ENCODE measurements at regions not wholly inside any gene's neighbourhood (a gene's known extent, or its start where the extent isn't known, plus 50 kb on each side); places are given as distances from the start of the nearest gene placed in this dataset.
"Not testable (repeated sequence)": the region's sequence is repeated elsewhere in the genome, so short reads cannot be mapped to it uniquely, and the experiment has no call there.

- DNase-seq: no peak
These were observed 160.0 kb downstream of the OSR1 start for GRCh38 chr2:19198381-19198780.

- DNase-seq: no peak
These were observed 162.8 kb downstream of the OSR1 start for GRCh38 chr2:19195661-19196060.

- DNase-seq: no peak
These were observed 169.0 kb downstream of the OSR1 start for GRCh38 chr2:19189391-19189790.

- DNase-seq: no peak
These were observed 171.0 kb downstream of the OSR1 start for GRCh38 chr2:19187323-19188020.

- DNase-seq: no peak
These were observed 173.3 kb downstream of the OSR1 start for GRCh38 chr2:19185086-19185485.

GRCh38 chr2:19178175-19178574 lies 180.2 kb downstream of the OSR1 start:
- no peak for DNase-seq

GRCh38 chr2:19176977-19177376 lies 181.4 kb downstream of the OSR1 start:
- no peak for DNase-seq

GRCh38 chr2:19176172-19176852 lies 182.1 kb downstream of the OSR1 start:
- no peak for DNase-seq

- no peak for DNase-seq
These were observed 184.2 kb downstream of the OSR1 start for GRCh38 chr2:19174176-19174575.

- no peak for DNase-seq
These were observed 187.0 kb downstream of the OSR1 start for GRCh38 chr2:19171409-19171808.

- no peak for DNase-seq
These were observed 189.2 kb downstream of the OSR1 start for GRCh38 chr2:19169134-19169768.

- not testable (repeated sequence) for DNase-seq
These were observed 194.3 kb downstream of the OSR1 start for GRCh38 chr2:19164099-19164498.

- no peak for DNase-seq
These were observed 199.5 kb downstream of the OSR1 start for GRCh38 chr2:19158896-19159295.

- DNase-seq: no peak
These were observed 200.2 kb downstream of the OSR1 start for GRCh38 chr2:19158211-19158610.

GRCh38 chr2:19156646-19157045 lies 201.8 kb downstream of the OSR1 start:
- no peak for DNase-seq

- no peak for DNase-seq
These were observed 207.7 kb downstream of the OSR1 start for GRCh38 chr2:19150726-19151125.

GRCh38 chr2:19146867-19147266 lies 211.6 kb downstream of the OSR1 start:
- DNase-seq: no peak

GRCh38 chr2:19141234-19142004 lies 217.0 kb downstream of the OSR1 start:
- DNase-seq: no peak

GRCh38 chr2:19140463-19141208 lies 217.8 kb downstream of the OSR1 start:
- peak; percentile 75 to 91 for DNase-seq

GRCh38 chr2:19139386-19139785 lies 219.0 kb downstream of the OSR1 start:
- DNase-seq: no peak

- no peak for DNase-seq
These were observed 220.1 kb downstream of the OSR1 start for GRCh38 chr2:19138264-19138825.

GRCh38 chr2:19137433-19137832 lies 221.0 kb downstream of the OSR1 start:
- DNase-seq: no peak

Measured in SHP77 (cell line).